HepG2 (cell line): ENCODE measurements at regions not wholly inside any gene's neighbourhood (a gene's known extent, or its start where the extent isn't known, plus 50 kb on each side); places are given as distances from the start of the nearest gene placed in this dataset.

ENCODE experiments used
- AGO1 ChIP-seq: fragments of 200-400 bp; formaldehyde crosslinking; IDR thresholded peaks from 2 replicates; pipeline ENCODE4 v1.6.1; 2017; ENCODE audit warnings: mild to moderate bottlenecking, low read depth, low read length, moderate library complexity; ENCODE audit not compliant: poor library complexity, severe bottlenecking
- CCAR2 ChIP-seq: fragments of 200-400 bp; formaldehyde crosslinking; optimal IDR thresholded peaks from 2 replicates; pipeline ENCODE3; 2018; ENCODE audit warnings: low read depth, mild to moderate bottlenecking, low read length, moderate library complexity
- CHD2 ChIP-seq: IDR thresholded peaks from 2 replicates; pipeline ENCODE4 v1.6.1; 2011; ENCODE audit warnings: low read depth, low read length, improper control_type of control experiment
- DPF2 ChIP-seq: sonication (generic); formaldehyde crosslinking; IDR thresholded peaks from 2 replicates; pipeline ENCODE4 v1.4.0; 2020; ENCODE audit warnings: mild to moderate bottlenecking, low read depth, missing genetic modification reagents, borderline replicate concordance
- EZH2 ChIP-seq: conservative IDR thresholded peaks from 2 replicates; pipeline ENCODE4 v1.6.1; 2012; ENCODE audit warnings: mild to moderate bottlenecking, low read depth, low read length, moderate library complexity
- HIC2 ChIP-seq: sonication (generic); formaldehyde crosslinking; IDR thresholded peaks from 2 replicates; pipeline ENCODE4 v1.9.0; 2022; ENCODE audit warnings: low read depth, missing genetic modification reagents
- HMGXB4 ChIP-seq, 2 experiments: sonication (generic) in 1 of 2; formaldehyde crosslinking in 1 of 2; IDR thresholded peaks; 2 replicates each; pipeline versions ENCODE4 v1.4.0 to v1.6.1; 2018 to 2020; ENCODE audit warnings: missing genetic modification reagents in 2 of 2, borderline replicate concordance in 1 of 2, low read depth in 1 of 2, mild to moderate bottlenecking in 1 of 2, missing biosample characterization in 1 of 2
- HNRNPLL ChIP-seq: fragments of 200-400 bp; formaldehyde crosslinking; IDR thresholded peaks from 2 replicates; pipeline ENCODE4 v1.6.1; 2017; ENCODE audit warnings: mild to moderate bottlenecking, low read depth, low read length; ENCODE audit not compliant: poor library complexity, severe bottlenecking
- KMT2A ChIP-seq: sonication (generic); formaldehyde crosslinking; IDR thresholded peaks from 2 replicates; pipeline ENCODE4 v1.4.0; 2020; ENCODE audit warnings: missing genetic modification reagents
- PITX1 ChIP-seq: sonication (generic); formaldehyde crosslinking; IDR thresholded peaks from 2 replicates; pipeline ENCODE4 v1.5.1; 2020; ENCODE audit warnings: mild to moderate bottlenecking, missing genetic modification reagents
- SRSF1 ChIP-seq: fragments of 200-400 bp; formaldehyde crosslinking; optimal IDR thresholded peaks from 2 replicates; pipeline ENCODE3; 2017; ENCODE audit warnings: mild to moderate bottlenecking, low read depth, low read length, moderate library complexity
- STAG1 ChIP-seq: sonication (generic); formaldehyde crosslinking; IDR thresholded peaks from 2 replicates; pipeline ENCODE4 v1.4.0; 2020; ENCODE audit warnings: missing genetic modification reagents
- THAP11 ChIP-seq: IDR thresholded peaks from 2 replicates; pipeline ENCODE4 v1.6.1; 2016; ENCODE audit warnings: missing biosample characterization, missing genetic modification reagents
- TP53 ChIP-seq: sonication (generic); formaldehyde crosslinking; conservative IDR thresholded peaks from 2 replicates; pipeline ENCODE4 v1.4.0; 2020; ENCODE audit warnings: missing genetic modification reagents
- YY1 ChIP-seq: IDR thresholded peaks from 2 replicates; pipeline ENCODE4 v1.6.1; 2011; ENCODE audit warnings: low read length, low read depth, moderate library complexity, mild to moderate bottlenecking; ENCODE audit not compliant: insufficient read depth, insufficient replicate concordance
- ZFP1 ChIP-seq: IDR thresholded peaks from 2 replicates; pipeline ENCODE4 v1.6.1; 2016
- ZFY ChIP-seq: sonication (generic); formaldehyde crosslinking; IDR thresholded peaks from 2 replicates; pipeline ENCODE4 v1.4.0; 2020; ENCODE audit warnings: missing genetic modification reagents
- ZNF230 ChIP-seq: sonication (generic); formaldehyde crosslinking; IDR thresholded peaks from 2 replicates; pipeline ENCODE4 v1.4.0; 2020; ENCODE audit warnings: mild to moderate bottlenecking, missing genetic modification reagents
- ZNF34 ChIP-seq: sonication (generic); formaldehyde crosslinking; IDR thresholded peaks from 2 replicates; pipeline ENCODE4 v1.4.0; 2020; ENCODE audit warnings: mild to moderate bottlenecking, missing genetic modification reagents, borderline replicate concordance
- ZNF543 ChIP-seq: sonication (generic); formaldehyde crosslinking; IDR thresholded peaks from 2 replicates; pipeline ENCODE4 v1.4.0; 2020; ENCODE audit warnings: mild to moderate bottlenecking, missing genetic modification reagents
- ZNF644 ChIP-seq: IDR thresholded peaks from 2 replicates; pipeline ENCODE4 v1.6.1; 2016; ENCODE audit warnings: low read depth
- ZNF713 ChIP-seq: sonication (generic); formaldehyde crosslinking; IDR thresholded peaks from 2 replicates; pipeline ENCODE4 v1.4.0; 2020; ENCODE audit warnings: mild to moderate bottlenecking, missing genetic modification reagents
- ZNF75D ChIP-seq: sonication (generic); formaldehyde crosslinking; IDR thresholded peaks from 2 replicates; pipeline ENCODE4 v1.8.1; 2023; ENCODE audit warnings: missing genetic modification reagents, mild to moderate bottlenecking, borderline replicate concordance
- ZNF782 ChIP-seq: sonication (generic); formaldehyde crosslinking; IDR thresholded peaks from 2 replicates; pipeline ENCODE4 v1.4.0; 2020; ENCODE audit warnings: missing genetic modification reagents, mild to moderate bottlenecking, borderline replicate concordance
- TF ChIP-seq, protein P1 (sequence below): sonication (generic); formaldehyde crosslinking; IDR thresholded peaks from 2 replicates; pipeline ENCODE4 v1.4.0; 2020; ENCODE audit warnings: missing genetic modification reagents, mild to moderate bottlenecking, borderline replicate concordance

DNA sequence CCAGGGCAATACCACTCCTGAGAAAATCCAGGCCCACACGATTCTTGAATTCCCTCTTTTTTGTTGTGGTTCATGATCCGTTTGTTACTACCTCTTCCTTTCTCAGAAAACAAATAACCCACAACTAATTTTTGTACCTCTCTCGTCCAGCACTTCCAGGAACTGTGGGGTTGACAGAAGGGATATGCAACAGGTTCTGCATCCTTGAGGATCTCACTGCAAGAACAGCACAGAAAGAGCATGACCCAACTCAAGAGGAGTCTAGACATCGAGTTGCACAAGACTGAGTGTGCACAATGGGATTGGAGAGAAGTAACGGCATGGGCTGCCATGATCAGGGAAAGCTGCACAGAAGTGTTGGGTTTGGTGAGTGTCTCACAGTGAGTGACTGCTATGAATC is 533.3 kb downstream of the SOX2 start (continued):
- no peak for TF ChIP-seq YY1
- no peak for TF ChIP-seq ZNF782 (CRISPR knock-in tag)
- TF ChIP-seq STAG1 (CRISPR knock-in tag), result no peak
- TF ChIP-seq CCAR2, result no peak
- TF ChIP-seq SRSF1, result no peak
- no peak for TF ChIP-seq ZFP1 (CRISPR knock-in tag)
- TF ChIP-seq CHD2, result no peak
- no peak for TF ChIP-seq PITX1
- no peak for TF ChIP-seq AGO1
- no peak for TF ChIP-seq ZNF713 (CRISPR knock-in tag)
- 0 out of 4 replicates have a peak, but pooled peaks of 1 of the 2 experiments have one; percentile 35 for TF ChIP-seq HMGXB4 (CRISPR knock-in tag; IDR thresholded peaks at IDR 0.05; ENCODE audit: borderline replicate concordance in 1 of 2, low read depth in 1 of 2)
- no peak for TF ChIP-seq KMT2A (CRISPR knock-in tag)
- no peak for TF ChIP-seq ZNF75D (CRISPR knock-in tag)
- TF ChIP-seq DPF2 (CRISPR knock-in tag), result 0 out of 2 replicates have a peak, but pooled peaks have one; percentile 10
- 0 out of 2 replicates have a peak, but pooled peaks have one; percentile 46 for TF ChIP-seq ZNF34 (CRISPR knock-in tag)
- TF ChIP-seq ZNF543 (CRISPR knock-in tag), result 0 out of 2 replicates have a peak, but pooled peaks have one; percentile 32
- TF ChIP-seq ZNF230 (CRISPR knock-in tag), result 0 out of 2 replicates have a peak, but pooled peaks have one; percentile 71
- TF ChIP-seq, protein P1, sequence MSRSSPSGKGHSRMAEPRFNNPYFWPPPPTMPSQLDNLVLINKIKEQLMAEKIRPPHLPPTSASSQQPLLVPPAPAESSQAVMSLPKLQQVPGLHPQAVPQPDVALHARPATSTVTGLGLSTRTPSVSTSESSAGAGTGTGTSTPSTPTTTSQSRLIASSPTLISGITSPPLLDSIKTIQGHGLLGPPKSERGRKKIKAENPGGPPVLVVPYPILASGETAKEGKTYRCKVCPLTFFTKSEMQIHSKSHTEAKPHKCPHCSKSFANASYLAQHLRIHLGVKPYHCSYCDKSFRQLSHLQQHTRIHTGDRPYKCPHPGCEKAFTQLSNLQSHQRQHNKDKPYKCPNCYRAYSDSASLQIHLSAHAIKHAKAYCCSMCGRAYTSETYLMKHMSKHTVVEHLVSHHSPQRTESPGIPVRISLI (CRISPR knock-in tag), result 0 out of 2 replicates have a peak, but pooled peaks have one; percentile 19
- TF ChIP-seq HIC2 (CRISPR knock-in tag), result no peak
- TF ChIP-seq THAP11 (CRISPR knock-in tag), result no peak
- no peak for TF ChIP-seq HNRNPLL
- TF ChIP-seq ZNF644 (CRISPR knock-in tag), result 0 out of 2 replicates have a peak, but pooled peaks have one; percentile 10
- no peak for TF ChIP-seq TP53 (CRISPR knock-in tag)
- TF ChIP-seq EZH2, result no peak
- TF ChIP-seq ZFY, result no peak
